ENCODE measurements at regions not wholly inside any gene's neighbourhood (a gene's known extent, or its start where the extent isn't known, plus 50 kb on each side); places are given as distances from the start of the nearest gene placed in this dataset.

- TF ChIP-seq CTCF (IDR thresholded peaks at IDR 0.05) = no peak
- TF ChIP-seq POLR2A (IDR thresholded peaks at IDR 0.05) = no peak
- TF ChIP-seq POLR2AphosphoS5 (IDR thresholded peaks at IDR 0.05) = no peak
Observed at GRCh38 chr13:60881507-60881906, 484.5 kb downstream of the TDRD3 start.

All from breast epithelium (tissue), 3 donors.